Colonic mucosa (tissue), 4 donors: ENCODE measurements at regions not wholly inside any gene's neighbourhood (a gene's known extent, or its start where the extent isn't known, plus 50 kb on each side); places are given as distances from the start of the nearest gene placed in this dataset.

Source experiments
- DNase-seq: peaks from one replicate; pipeline ENCODE4 v3.0.0-alpha.2; 2020
- H3K27ac ChIP-seq: fragments of 200-600 bp; one replicate; pipeline ENCODE4 v1.8.0; 2021
- H3K27me3 ChIP-seq: fragments of 200-600 bp; one replicate; pipeline ENCODE4 v1.8.0; 2021
- H3K36me3 ChIP-seq: fragments of 200-600 bp; one replicate; pipeline ENCODE4 v1.8.0; 2021
- H3K4me1 ChIP-seq: fragments of 200-600 bp; one replicate; pipeline ENCODE4 v1.8.0; 2021; ENCODE audit warnings: mild to moderate bottlenecking
- H3K4me3 ChIP-seq: fragments of 200-600 bp; one replicate; pipeline ENCODE4 v1.8.0; 2021
- H3K9ac ChIP-seq, 2 donors: one replicate each; pipeline ENCODE4 v1.7.0; 2013; ENCODE audit warnings: control low read depth in 2 of 2, low read depth in 2 of 2, low read length in 2 of 2
- H3K9me3 ChIP-seq: fragments of 200-600 bp; one replicate; pipeline ENCODE4 v1.8.0; 2021
- intact Hi-C: fragments of 100-400 bp; cut with DNase I; formaldehyde crosslinking; loops from one replicate; pipeline ENCODE4 v1.14.1; 2022
- TF ChIP-seq, protein P1 (sequence below): fragments of 200-600 bp; IDR thresholded peaks from one replicate; pipeline ENCODE4 v1.8.0; 2022; ENCODE audit warnings: antibody characterized with exemption, mild to moderate bottlenecking
- donor health status: healthy.
- donor health status: DM: no; HTN: no; CAD: no.
- donor health status: DM: no; HTN: no; CAD: no.

DNA sequence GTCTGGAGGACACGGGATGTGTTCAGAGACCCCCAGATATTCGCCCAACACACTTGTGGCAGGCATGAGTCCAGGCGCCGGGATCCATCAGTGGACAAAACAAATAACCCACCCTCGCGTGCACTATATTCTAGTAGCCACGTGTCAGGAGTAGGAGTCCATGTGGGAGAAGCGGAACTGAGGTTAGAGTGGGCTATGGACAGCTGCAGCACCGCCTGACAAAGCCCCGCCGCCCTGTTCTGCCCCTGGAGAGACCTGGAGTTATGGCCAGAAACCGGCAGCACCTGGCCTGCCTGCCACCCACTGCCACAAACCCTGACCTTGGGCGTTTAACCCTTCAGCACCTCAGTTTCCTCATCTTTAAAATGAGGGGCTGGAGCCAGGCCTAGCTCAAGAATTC, 181.0 kb upstream of the RNF32 start:
- Histone ChIP-seq H3K27ac (no peak overlapping the region), H3K9ac (no peak overlapping the region), H3K4me3 (no peak overlapping the region), H3K27me3 (no peaks in the 10 kb centered on the region), H3K9me3 (no peaks in the 10 kb centered on the region), H3K4me1 (no peaks in the 10 kb centered on the region), H3K36me3 (no peaks in the 10 kb centered on the region)
- no peak for DNase-seq
- intact Hi-C loops: no loop called here
- TF ChIP-seq, protein P1, sequence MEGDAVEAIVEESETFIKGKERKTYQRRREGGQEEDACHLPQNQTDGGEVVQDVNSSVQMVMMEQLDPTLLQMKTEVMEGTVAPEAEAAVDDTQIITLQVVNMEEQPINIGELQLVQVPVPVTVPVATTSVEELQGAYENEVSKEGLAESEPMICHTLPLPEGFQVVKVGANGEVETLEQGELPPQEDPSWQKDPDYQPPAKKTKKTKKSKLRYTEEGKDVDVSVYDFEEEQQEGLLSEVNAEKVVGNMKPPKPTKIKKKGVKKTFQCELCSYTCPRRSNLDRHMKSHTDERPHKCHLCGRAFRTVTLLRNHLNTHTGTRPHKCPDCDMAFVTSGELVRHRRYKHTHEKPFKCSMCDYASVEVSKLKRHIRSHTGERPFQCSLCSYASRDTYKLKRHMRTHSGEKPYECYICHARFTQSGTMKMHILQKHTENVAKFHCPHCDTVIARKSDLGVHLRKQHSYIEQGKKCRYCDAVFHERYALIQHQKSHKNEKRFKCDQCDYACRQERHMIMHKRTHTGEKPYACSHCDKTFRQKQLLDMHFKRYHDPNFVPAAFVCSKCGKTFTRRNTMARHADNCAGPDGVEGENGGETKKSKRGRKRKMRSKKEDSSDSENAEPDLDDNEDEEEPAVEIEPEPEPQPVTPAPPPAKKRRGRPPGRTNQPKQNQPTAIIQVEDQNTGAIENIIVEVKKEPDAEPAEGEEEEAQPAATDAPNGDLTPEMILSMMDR: no peak

DNA sequence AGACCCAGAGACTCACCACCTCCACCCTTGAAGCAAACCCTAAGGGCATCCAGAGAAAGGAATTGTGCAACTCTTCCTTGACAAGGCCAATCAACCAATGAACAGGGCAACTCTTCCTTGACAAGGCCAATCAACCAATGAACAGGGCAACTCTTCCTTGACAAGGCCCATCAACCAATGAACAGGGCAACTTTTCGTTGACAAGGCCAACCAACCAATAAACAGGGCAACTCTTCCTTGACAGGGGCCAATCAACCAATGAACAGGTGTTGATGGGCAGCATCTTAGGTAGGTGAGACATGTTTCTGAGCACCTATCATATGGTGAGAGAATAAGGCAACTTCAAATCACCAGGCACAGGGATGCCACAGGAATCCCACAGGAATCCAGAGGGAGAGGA, 181.5 kb upstream of the RNF32 start:
- Histone ChIP-seq H3K27me3 (no peaks in the 10 kb centered on the region), H3K9me3 (no peaks in the 10 kb centered on the region), H3K4me1 (no peaks in the 10 kb centered on the region), H3K27ac (no peak overlapping the region), H3K36me3 (no peaks in the 10 kb centered on the region), H3K4me3 (no peak overlapping the region), H3K9ac (no peak overlapping the region)
- intact Hi-C loops: no loop called here
- TF ChIP-seq, protein P1: no peak
- no peak for DNase-seq

DNA sequence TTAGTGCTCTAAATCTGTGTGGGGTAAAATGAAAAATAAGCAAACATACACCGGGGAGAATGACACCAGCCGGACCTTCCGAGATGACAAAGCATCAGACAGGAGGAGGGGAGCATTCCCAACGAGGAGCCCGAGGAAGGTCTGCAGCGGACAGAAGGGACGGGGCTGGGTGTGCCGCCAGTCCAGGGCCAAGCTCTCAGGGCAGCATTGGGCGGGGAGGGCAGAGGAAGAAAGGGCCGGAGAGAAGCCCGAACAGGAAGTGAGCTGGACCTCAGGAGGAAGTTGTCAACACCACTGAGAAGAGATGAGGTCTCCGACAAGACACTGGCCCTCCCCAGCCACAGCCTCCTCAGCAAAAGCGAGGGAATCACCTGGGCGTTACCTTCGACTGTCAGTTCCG, 182.6 kb upstream of the RNF32 start:
- H3K4me3 ChIP-seq: no peak overlapping the region
- H3K9me3 ChIP-seq: no peaks in the 10 kb centered on the region
- H3K27me3 ChIP-seq: no peaks in the 10 kb centered on the region
- TF ChIP-seq, protein P1: no peak
- H3K9ac ChIP-seq: no peak overlapping the region
- H3K4me1 ChIP-seq: no peaks in the 10 kb centered on the region
- intact Hi-C loops: no loop called here
- no peak overlapping the region for H3K27ac ChIP-seq
- DNase-seq: no peak
- no peaks in the 10 kb centered on the region for H3K36me3 ChIP-seq

DNA sequence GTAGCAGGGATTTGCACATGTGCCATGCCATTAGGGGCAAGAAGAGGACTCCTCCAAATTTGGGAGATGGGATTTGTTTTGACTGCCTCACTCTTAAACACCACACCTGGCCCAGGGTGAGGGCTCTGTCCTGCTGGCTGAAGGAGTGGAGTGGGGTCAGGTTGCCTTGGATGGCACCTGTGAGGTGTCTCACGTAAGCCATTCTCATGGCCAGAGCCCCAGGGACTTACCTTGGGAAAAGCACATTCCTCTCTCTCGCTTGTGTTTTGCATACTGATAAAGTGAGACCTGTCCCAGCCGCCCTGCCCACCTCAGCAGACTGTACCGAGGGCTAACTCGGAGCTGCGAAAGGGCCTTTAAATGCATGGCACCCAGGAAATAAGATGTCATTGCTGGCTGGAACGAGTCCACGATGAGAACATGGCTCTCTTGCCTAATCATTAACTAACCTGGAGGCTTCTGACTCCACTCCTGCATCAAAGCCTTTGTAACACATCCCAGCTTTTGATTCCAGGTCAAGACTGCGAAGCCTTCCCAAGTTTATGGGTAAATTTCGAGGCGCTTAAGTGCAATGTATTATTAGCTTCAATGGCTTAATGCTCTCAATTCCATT, 184.0 kb upstream of the RNF32 start:
- intact Hi-C loops: no loop called here
- peak; percentile 43 for DNase-seq
- TF ChIP-seq, protein P1: no peak

DNA sequence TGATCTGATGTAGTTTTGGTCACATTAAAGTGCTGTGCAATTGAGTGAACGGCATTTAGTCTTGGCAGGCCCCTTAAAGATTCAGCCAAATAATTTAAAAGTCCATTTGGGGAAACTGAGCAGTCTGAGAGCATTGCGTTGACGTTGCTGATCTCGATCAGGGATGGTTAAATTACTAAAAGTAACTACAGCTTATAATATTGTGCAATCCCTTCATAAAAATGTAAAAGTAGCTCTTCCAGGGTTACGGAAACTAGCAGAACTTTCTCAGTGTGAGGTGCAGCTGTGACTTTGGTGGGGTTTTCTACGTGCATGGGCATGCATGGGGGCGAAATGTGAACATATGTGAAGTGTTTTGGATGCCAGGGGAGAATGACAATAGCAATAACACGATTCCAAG, 184.5 kb upstream of the RNF32 start:
- intact Hi-C loops: no loop called here
- H3K9me3 ChIP-seq: no peaks in the 10 kb centered on the region
- no peak overlapping the region for H3K4me3 ChIP-seq
- H3K4me1 ChIP-seq: no peaks in the 10 kb centered on the region
- no peaks in the 10 kb centered on the region for H3K36me3 ChIP-seq
- no peaks in the 10 kb centered on the region for H3K27me3 ChIP-seq
- H3K27ac ChIP-seq: no peak overlapping the region
- H3K9ac ChIP-seq: no peak overlapping the region
- TF ChIP-seq, protein P1: no peak
- DNase-seq: no peak

More for the DNA sequence above, 184.0 kb upstream of the RNF32 start:
- H3K4me3 ChIP-seq: no peak overlapping the region
- H3K27me3 ChIP-seq: no peaks in the 10 kb centered on the region
- H3K9me3 ChIP-seq: no peaks in the 10 kb centered on the region
- H3K4me1 ChIP-seq: no peaks in the 10 kb centered on the region
- no peaks in the 10 kb centered on the region for H3K36me3 ChIP-seq
- no peak overlapping the region for H3K9ac ChIP-seq
- H3K27ac ChIP-seq: no peak overlapping the region
